WI38 (cell line): ENCODE measurements at regions not wholly inside any gene's neighbourhood (a gene's known extent, or its start where the extent isn't known, plus 50 kb on each side); places are given as distances from the start of the nearest gene placed in this dataset.

ENCODE experiments used
- H3K4me3 ChIP-seq: 2 replicates; pipeline ENCODE4 v1.5.1; 2011; ENCODE audit warnings: low read depth, mild to moderate bottlenecking, control low read depth, low read length
- CTCF ChIP-seq: IDR thresholded peaks from 2 replicates; pipeline ENCODE4 v1.5.1; 2012; ENCODE audit warnings: low read depth, mild to moderate bottlenecking, control low read depth, low read length

GRCh38 chr22:47898946-47899345 lies 1136.5 kb downstream of the TBC1D22A start:
- H3K4me3 ChIP-seq = no peak overlapping the region
- no peak for TF ChIP-seq CTCF

- no peak overlapping the region for H3K4me3 ChIP-seq
- no peak for TF ChIP-seq CTCF
These were observed 1129.2 kb downstream of the TBC1D22A start for GRCh38 chr22:47891609-47892008.

- H3K4me3 ChIP-seq = no peak overlapping the region
- TF ChIP-seq CTCF = no peak
These were observed 1126.4 kb downstream of the TBC1D22A start for GRCh38 chr22:47888817-47889216.

GRCh38 chr22:47884775-47885174 lies 1122.3 kb downstream of the TBC1D22A start:
- TF ChIP-seq CTCF = no peak
- H3K4me3 ChIP-seq = no peak overlapping the region

- no peak overlapping the region for H3K4me3 ChIP-seq
- no peak for TF ChIP-seq CTCF
These were observed 1121.8 kb downstream of the TBC1D22A start for GRCh38 chr22:47884200-47884599.

- no peak for TF ChIP-seq CTCF
These were observed 1121.3 kb downstream of the TBC1D22A start for GRCh38 chr22:47883757-47884156.

GRCh38 chr22:47879346-47879745 lies 1116.9 kb downstream of the TBC1D22A start:
- no peak for TF ChIP-seq CTCF
- H3K4me3 ChIP-seq = no peak overlapping the region

More at GRCh38 chr22:47883757-47884156, 1121.3 kb downstream of the TBC1D22A start:
- H3K4me3 ChIP-seq = no peak overlapping the region
